ENCODE measurements at regions not wholly inside any gene's neighbourhood (a gene's known extent, or its start where the extent isn't known, plus 50 kb on each side); places are given as distances from the start of the nearest gene placed in this dataset.

- no peak for DNase-seq
Observed at GRCh38 chr6:33921745-33922144, 117.9 kb upstream of the MLN start.

- DNase-seq, result no peak
Observed at GRCh38 chr6:33918175-33918695, 114.4 kb upstream of the MLN start.

GRCh38 chr6:33915134-33915533 lies 111.3 kb upstream of the MLN start:
- DNase-seq, result no peak

GRCh38 chr6:33914645-33915044 lies 110.8 kb upstream of the MLN start:
- DNase-seq, result no peak

GRCh38 chr6:33912195-33912594 lies 108.4 kb upstream of the MLN start:
- DNase-seq, result no peak

GRCh38 chr6:33911488-33911887 lies 107.7 kb upstream of the MLN start:
- no peak for DNase-seq

- no peak for DNase-seq
Observed at GRCh38 chr6:33910594-33910993, 106.8 kb upstream of the MLN start.

GRCh38 chr6:33909737-33910136 lies 105.9 kb upstream of the MLN start:
- no peak for DNase-seq

GRCh38 chr6:33908025-33908424 lies 104.2 kb upstream of the MLN start:
- no peak for DNase-seq

- DNase-seq, result no peak
Observed at GRCh38 chr6:33907227-33907626, 103.4 kb upstream of the MLN start.

GRCh38 chr6:33906439-33906838 lies 102.6 kb upstream of the MLN start:
- DNase-seq, result no peak

- no peak for DNase-seq
Observed at GRCh38 chr6:33905071-33905609, 101.3 kb upstream of the MLN start.

- DNase-seq, result no peak
Observed at GRCh38 chr6:33904747-33905065, 100.9 kb upstream of the MLN start.

- no peak for DNase-seq
Observed at GRCh38 chr6:33904050-33904746, 100.4 kb upstream of the MLN start.

GRCh38 chr6:33903579-33903978 lies 99.8 kb upstream of the MLN start:
- no peak for DNase-seq

- no peak for DNase-seq
Observed at GRCh38 chr6:33902457-33902853, 98.7 kb upstream of the MLN start.

- DNase-seq, result no peak
Observed at GRCh38 chr6:33901822-33902456, 98.1 kb upstream of the MLN start.

GRCh38 chr6:33898771-33899170 lies 95.0 kb upstream of the MLN start:
- no peak for DNase-seq

- no peak for DNase-seq
Observed at GRCh38 chr6:33897189-33897780, 93.5 kb upstream of the MLN start.

GRCh38 chr6:33896391-33897188 lies 92.8 kb upstream of the MLN start:
- DNase-seq, result no peak

- DNase-seq, result no peak
Observed at GRCh38 chr6:33895988-33896387, 92.2 kb upstream of the MLN start.

- no peak for DNase-seq
Observed at GRCh38 chr6:33895296-33895695, 91.5 kb upstream of the MLN start.

GRCh38 chr6:33894438-33894837 lies 90.6 kb upstream of the MLN start:
- no peak for DNase-seq

Data from right forelimb (tissue), 1 donor.